ENCODE measurements at regions not wholly inside any gene's neighbourhood (a gene's known extent, or its start where the extent isn't known, plus 50 kb on each side); places are given as distances from the start of the nearest gene placed in this dataset.

- DNase-seq (ENCODE audit: low read depth in 2 of 2), result no peak
These were observed 391.1 kb downstream of the TLE4 start for GRCh38 chr9:79962836-79963235.

- no peak for DNase-seq (ENCODE audit: low read depth in 2 of 2)
These were observed 390.4 kb downstream of the TLE4 start for GRCh38 chr9:79962150-79962549.

- DNase-seq (ENCODE audit: low read depth in 2 of 2), result no peak
These were observed 383.5 kb downstream of the TLE4 start for GRCh38 chr9:79955300-79955699.

GRCh38 chr9:79953908-79954307, 382.1 kb downstream of the TLE4 start:
- DNase-seq (ENCODE audit: low read depth in 2 of 2), result no peak

GRCh38 chr9:79952401-79952800, 380.6 kb downstream of the TLE4 start:
- DNase-seq (ENCODE audit: low read depth in 2 of 2), result no peak

GRCh38 chr9:79946712-79947111, 374.9 kb downstream of the TLE4 start:
- no peak for DNase-seq (ENCODE audit: low read depth in 2 of 2)

- DNase-seq (ENCODE audit: low read depth in 2 of 2), result no peak
These were observed 373.7 kb downstream of the TLE4 start for GRCh38 chr9:79945495-79945894.

GRCh38 chr9:79945016-79945415, 373.3 kb downstream of the TLE4 start:
- DNase-seq (ENCODE audit: low read depth in 2 of 2), result no peak

GRCh38 chr9:79940919-79941318, 369.2 kb downstream of the TLE4 start:
- DNase-seq (ENCODE audit: low read depth in 2 of 2), result no peak

- DNase-seq (ENCODE audit: low read depth in 2 of 2), result no peak
These were observed 368.1 kb downstream of the TLE4 start for GRCh38 chr9:79939819-79940218.

GRCh38 chr9:79936336-79936735, 364.6 kb downstream of the TLE4 start:
- no peak for DNase-seq (ENCODE audit: low read depth in 2 of 2)

GRCh38 chr9:79929285-79929684, 357.5 kb downstream of the TLE4 start:
- DNase-seq (ENCODE audit: low read depth in 2 of 2), result no peak

GRCh38 chr9:79928661-79929223, 357.0 kb downstream of the TLE4 start:
- DNase-seq (ENCODE audit: low read depth in 2 of 2), result no peak

GRCh38 chr9:79925326-79925725, 353.6 kb downstream of the TLE4 start:
- no peak for DNase-seq (ENCODE audit: low read depth in 2 of 2)

- no peak for DNase-seq (ENCODE audit: low read depth in 2 of 2)
These were observed 353.1 kb downstream of the TLE4 start for GRCh38 chr9:79924836-79925235.

- no peak for DNase-seq (ENCODE audit: low read depth in 2 of 2)
These were observed 345.7 kb downstream of the TLE4 start for GRCh38 chr9:79917421-79917820.

GRCh38 chr9:79913867-79914266, 342.1 kb downstream of the TLE4 start:
- DNase-seq (ENCODE audit: low read depth in 2 of 2), result no peak

GRCh38 chr9:79912318-79913070, 340.7 kb downstream of the TLE4 start:
- peak; percentile 5 to 9 for DNase-seq (ENCODE audit: low read depth in 2 of 2)

- no peak for DNase-seq (ENCODE audit: low read depth in 2 of 2)
These were observed 340.0 kb downstream of the TLE4 start for GRCh38 chr9:79911724-79912123.

GRCh38 chr9:79902825-79903600, 331.2 kb downstream of the TLE4 start:
- no peak for DNase-seq (ENCODE audit: low read depth in 2 of 2)

- DNase-seq (ENCODE audit: low read depth in 2 of 2), result no peak
These were observed 329.0 kb downstream of the TLE4 start for GRCh38 chr9:79900754-79901153.

GRCh38 chr9:79896390-79896980, 324.7 kb downstream of the TLE4 start:
- DNase-seq (ENCODE audit: low read depth in 2 of 2), result no peak

GRCh38 chr9:79895232-79895631, 323.5 kb downstream of the TLE4 start:
- no peak for DNase-seq (ENCODE audit: low read depth in 2 of 2)
